Erythroblast (primary cell): ENCODE measurements at regions not wholly inside any gene's neighbourhood (a gene's known extent, or its start where the extent isn't known, plus 50 kb on each side); places are given as distances from the start of the nearest gene placed in this dataset.

Source experiments
- GATA1 ChIP-seq: IDR thresholded peaks from 2 replicates; pipeline ENCODE4 v1.6.1; 2011; ENCODE audit warnings: low read depth, mild to moderate bottlenecking, control low read depth, low read length, moderate library complexity
- POLR2A ChIP-seq: IDR thresholded peaks from 2 replicates; pipeline ENCODE4 v1.6.1; 2011; ENCODE audit warnings: mild to moderate bottlenecking, low read length

- no peak for TF ChIP-seq POLR2A
- TF ChIP-seq GATA1 = no peak
These were observed 738.0 kb upstream of the ZEB2 start for GRCh38 chr2:145257931-145258330.
